Fibroblast of skin of abdomen (primary cell): ENCODE measurements at regions not wholly inside any gene's neighbourhood (a gene's known extent, or its start where the extent isn't known, plus 50 kb on each side); places are given as distances from the start of the nearest gene placed in this dataset.

Experiments
- DNase-seq: peaks from one replicate; pipeline ENCODE4 v3.0.0-alpha.2; 2013

DNA sequence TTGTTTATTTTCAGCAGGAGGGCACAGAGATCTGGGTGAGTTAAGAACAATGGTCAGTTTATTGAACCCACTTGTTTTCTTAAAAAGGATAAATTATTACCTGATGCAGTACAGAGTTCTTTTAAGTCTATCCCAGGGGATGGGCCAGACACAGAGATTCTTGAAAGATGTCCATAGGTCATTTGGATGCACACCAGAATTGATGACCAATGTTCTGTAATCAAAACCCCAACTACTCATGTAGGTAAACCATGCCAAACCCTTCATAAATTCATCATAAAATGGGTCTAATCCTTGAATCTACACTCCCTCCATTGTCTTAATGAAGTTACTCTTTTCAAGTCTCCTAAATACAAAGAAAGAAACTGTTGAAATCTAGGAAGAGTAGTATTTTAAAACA, 273.0 kb upstream of the COL8A1 start:
- DNase-seq = no peak

- peak; percentile 36 for DNase-seq
Observed at GRCh38 chr3:99357131-99357530, 281.3 kb upstream of the COL8A1 start.

DNA sequence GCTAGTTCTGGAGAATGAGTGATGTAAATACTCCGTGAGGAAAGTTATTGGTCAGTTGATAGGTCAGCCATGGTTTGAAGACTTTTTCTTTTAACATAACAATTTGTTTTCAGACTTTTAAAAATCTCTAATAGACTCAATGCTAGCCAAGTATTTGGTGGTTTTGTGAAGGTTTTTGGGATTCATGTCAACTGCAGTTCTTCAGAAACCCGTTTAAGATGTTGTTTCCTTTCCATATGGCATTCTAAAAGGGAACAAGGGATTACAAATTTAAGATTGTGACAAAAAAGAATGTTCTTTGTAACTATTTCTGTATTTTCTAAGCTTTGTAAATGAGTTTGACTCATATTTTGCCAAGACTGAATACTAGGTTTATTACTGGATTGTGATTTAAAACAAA, 281.7 kb upstream of the COL8A1 start:
- DNase-seq = peak; percentile 56

- no peak for DNase-seq
Observed at GRCh38 chr3:99355465-99355864, 282.9 kb upstream of the COL8A1 start.

- no peak for DNase-seq
Observed at GRCh38 chr3:99352811-99353210, 285.6 kb upstream of the COL8A1 start.

GRCh38 chr3:99351122-99351521, 287.3 kb upstream of the COL8A1 start:
- peak; percentile 74 for DNase-seq

GRCh38 chr3:99348451-99348850, 289.9 kb upstream of the COL8A1 start:
- no peak for DNase-seq

DNA sequence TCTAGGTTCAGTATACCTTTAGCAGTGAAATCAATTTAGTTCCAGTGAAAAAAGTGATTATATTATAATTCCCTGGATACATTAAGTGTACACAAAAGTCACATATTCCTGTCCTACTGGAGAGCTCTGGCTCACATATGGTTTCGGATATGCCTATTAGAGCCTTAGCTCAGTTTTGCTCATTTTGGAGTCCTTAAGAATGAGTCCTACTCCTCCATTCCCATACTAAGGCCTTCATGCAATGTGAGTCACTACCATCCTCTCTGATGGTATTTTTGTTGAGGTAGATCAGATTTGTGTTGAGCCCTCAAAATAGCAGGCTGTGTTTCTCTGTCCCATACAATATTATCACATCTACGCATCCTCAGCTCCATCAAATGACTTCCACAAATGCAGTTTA, 294.2 kb upstream of the COL8A1 start:
- peak; percentile 71 for DNase-seq

DNA sequence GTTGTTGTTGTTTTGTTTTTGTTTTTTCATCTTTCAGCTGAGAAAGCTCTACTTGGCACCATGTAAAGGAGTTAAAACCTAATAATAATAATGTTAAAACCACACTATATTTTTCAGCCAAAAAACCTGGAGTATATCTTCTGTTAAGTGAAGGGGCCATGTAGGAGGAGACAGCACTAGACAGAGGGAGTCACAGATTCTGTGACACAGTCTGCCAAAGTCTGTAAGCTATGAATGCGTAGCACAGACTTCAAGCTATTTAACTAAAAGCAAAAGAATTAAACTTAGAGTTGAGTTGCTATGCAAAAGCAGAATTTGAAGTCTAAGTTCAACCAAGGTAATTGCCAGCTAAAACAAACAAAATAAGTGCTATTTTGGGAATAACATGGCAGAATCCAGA, 296.0 kb upstream of the COL8A1 start:
- no peak for DNase-seq

- DNase-seq = no peak
Observed at GRCh38 chr3:99339222-99339621, 299.2 kb upstream of the COL8A1 start.

GRCh38 chr3:99332718-99333117, 305.7 kb upstream of the COL8A1 start:
- peak; percentile 77 for DNase-seq

- no peak for DNase-seq
Observed at GRCh38 chr3:99332276-99332675, 306.1 kb upstream of the COL8A1 start.

DNA sequence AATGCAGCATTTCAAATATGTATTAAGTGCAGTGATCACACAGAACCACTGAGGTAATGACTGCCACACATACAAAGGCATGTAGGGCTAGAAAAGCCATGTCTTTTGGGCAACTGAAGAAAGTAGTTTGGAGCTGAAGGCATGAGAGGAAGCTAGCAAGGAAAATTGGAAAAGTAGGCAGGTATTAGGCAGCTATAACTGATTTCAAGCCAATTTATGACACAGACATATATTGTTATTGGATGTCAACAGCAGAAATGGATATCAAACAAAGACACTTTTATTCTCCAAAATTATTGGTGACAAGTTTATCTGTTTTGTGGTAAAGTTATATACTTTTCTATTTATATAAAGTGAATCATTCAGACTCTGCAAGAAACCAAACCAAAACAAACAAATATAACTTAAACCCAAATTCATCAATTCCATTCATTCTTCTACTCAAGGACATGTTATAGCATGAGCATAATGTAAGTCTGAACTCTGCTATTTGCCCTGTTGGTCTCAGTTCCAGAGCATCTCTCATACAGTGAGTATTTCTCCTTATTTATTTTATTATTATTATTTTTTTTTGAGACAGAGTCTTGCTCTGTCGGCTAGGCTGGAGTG, 307.4 kb upstream of the COL8A1 start:
- DNase-seq = no peak

- DNase-seq = no peak
Observed at GRCh38 chr3:99330281-99330680, 308.1 kb upstream of the COL8A1 start.

GRCh38 chr3:99325402-99325801, 313.0 kb upstream of the COL8A1 start:
- DNase-seq = no peak

DNA sequence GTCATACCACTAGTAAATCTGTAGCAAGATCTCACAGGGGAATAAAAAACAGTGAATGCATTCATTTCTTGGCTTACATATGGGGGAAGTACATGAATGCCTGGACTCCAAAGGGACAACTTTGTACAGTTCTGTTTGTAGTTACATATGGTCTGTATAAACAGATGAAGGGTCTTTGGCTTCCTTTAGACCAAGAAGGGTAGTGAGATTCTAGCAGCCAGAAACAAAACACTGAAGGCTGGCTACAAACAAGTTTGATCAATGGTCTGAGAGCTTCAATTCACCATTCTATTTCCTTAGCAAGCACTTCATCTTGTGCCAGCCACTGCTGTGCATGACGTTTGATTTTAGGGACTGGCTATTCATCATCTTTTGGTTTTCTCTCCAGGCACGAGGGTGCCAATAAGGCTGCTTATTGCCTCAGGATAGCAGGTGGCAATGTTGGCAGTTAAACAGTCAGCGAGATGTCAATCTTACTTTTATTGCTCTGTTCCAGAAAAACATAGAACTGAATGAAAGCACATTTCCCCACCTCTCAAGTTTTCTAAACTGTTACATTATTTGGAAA, 313.7 kb upstream of the COL8A1 start:
- no peak for DNase-seq

- no peak for DNase-seq
Observed at GRCh38 chr3:99323940-99324339, 314.5 kb upstream of the COL8A1 start.

DNA sequence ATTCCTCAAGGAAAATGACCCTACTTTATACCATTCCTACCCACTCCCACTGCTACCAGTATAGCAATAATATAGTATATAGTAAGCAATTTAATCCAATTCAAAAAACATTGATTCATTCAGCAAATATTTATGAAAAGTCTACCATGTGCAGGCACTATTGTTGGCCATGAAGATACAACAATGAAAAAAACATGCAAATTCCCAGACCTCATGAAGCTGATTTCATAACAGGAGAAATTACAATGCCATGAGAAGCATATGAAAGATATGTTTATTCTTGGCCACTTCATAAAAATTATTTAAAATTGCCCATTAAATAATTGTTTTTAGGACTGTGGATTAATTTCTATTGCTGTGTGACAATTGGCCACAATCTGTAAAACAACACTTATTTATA, 315.8 kb upstream of the COL8A1 start:
- DNase-seq = no peak

DNA sequence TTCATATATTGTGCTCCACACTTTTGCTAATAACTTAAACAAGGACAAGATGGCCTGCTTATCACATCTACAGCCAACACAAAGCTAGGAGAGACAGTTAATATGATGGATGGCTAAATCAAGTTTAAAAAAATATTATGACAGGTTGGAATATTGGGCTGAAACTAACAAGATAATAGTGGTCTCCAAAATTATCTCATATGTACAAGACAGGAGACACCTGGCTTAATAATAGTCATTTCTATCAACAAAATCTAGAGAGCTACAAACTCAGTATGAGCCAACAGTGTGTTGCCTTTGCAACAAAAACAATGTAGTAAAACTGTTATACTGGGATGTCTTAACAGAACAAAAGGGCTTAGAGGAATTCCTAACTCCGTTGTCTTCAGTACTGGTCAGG, 317.1 kb upstream of the COL8A1 start:
- no peak for DNase-seq

- peak; percentile 92 for DNase-seq
Observed at GRCh38 chr3:99319961-99320360, 318.4 kb upstream of the COL8A1 start.

DNA sequence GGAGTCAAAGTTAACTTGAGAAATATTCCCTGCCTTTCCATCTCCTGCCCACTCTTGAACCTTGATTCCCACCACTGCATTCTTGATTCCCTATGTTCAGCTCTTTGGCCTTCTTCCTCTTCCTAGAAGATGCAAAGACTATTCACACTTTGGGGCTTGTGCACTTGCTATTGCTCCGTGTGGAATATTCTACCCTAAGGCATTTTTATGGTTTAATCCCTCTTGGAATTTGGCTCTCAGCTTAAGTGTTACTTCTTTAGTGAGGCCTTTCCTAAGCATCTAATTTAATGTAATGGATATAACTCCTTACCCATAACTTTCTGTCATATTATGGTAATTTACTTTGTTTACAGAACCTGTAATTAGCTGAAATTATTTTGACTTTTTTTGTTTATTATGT, 318.9 kb upstream of the COL8A1 start:
- DNase-seq = peak; percentile 32

DNA sequence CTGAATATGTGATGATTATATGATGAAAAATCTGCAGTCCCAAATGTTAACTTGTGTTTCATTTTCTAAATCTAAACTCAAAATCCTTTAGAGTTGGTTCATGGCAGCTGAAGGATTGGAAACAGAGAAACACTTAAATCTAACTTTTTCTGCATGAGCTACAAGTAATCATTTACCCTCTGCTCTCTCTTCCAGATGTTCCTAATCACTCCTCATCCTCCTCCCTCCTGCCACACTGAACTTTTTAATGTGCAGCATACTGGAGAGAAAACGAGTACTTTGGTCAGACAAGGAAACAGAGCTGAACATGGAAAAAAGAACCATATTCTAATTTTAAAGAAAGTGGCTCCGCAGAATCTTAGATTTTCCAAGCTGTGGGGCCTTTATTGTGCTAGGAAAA, 321.2 kb upstream of the COL8A1 start:
- peak; percentile 46 for DNase-seq

DNA sequence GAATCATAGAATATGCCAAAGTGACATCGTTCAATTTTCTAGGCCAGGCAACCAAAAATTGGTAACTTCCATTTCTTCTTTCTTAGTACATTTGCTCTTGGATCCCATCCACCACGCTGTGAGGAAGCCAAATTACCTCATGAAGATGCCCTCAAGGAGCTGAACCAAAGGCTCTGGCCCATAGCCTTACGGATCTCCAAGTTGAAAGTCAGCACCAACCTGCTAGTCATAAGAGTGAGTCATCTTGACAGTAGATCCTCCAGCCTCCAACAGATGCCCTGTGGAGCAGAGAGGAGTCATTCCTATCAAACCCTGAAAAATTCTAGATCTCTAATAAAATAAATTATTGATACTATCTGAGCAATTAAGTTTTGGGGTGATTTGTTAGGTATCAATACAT, 322.5 kb upstream of the COL8A1 start:
- DNase-seq = no peak

GRCh38 chr3:99313485-99313884, 324.9 kb upstream of the COL8A1 start:
- DNase-seq = no peak

DNA sequence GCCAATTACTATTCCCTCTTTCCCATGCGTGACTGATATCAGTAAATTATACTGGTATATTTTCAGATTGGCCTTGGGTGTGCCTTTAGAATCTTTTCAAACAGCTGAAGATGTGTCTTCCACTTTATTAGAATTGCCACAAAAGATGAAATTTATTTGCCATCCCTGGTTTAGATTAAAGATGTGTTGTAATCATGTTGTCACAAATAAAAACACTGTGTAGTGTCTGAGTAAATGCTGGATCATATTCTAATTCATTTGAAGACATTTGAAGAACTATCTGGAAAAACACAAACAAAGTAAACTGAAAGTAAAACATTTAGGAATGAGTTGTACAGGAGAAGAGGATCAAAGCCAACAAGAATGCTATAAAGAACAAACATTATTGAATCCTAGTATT, 339.7 kb upstream of the COL8A1 start:
- no peak for DNase-seq
